ENCODE measurements at regions not wholly inside any gene's neighbourhood (a gene's known extent, or its start where the extent isn't known, plus 50 kb on each side); places are given as distances from the start of the nearest gene placed in this dataset.
"Not testable (repeated sequence)": the region's sequence is repeated elsewhere in the genome, so short reads cannot be mapped to it uniquely, and the experiment has no call there.

DNA sequence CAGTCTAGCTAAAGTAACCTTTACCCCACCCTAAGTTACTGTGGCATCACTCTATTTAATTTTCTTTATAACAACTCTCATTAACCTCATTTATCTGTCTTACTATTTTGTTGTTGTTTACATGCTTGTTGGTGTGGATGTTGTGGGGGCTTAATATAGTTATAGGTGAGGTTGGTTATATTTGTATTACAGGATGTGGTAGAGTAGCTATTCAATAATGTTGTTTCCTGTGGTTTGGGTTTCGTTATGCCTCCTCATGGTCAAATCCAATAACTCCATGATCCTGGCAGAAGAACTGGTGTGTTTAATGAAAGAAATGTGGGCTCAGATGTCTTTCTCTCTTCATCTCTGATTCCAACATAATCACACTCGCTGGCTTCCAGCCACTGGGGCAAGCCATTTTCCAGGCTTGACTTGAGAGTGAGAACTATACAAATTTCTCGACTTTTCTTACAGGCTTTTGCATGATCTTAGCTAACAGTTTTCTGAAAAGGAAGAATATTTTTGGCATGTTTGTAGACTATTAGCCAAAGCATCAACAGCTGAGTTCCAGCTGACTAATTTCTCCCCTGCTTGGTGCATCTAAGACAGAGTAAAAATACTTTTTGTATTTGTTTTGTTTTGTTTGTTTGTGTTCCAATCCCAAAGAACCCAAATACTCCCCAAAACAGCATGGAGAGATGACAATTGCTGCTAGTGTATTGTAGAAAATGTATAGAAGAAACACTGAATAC is 303.7 kb upstream of the PAPPA start:
- Mint-ChIP-seq H3K4me1 (ENCODE audit: unreplicated experiment) (peaks cover 4% of the 10 kb centered on the region), H3K36me3 (ENCODE audit: unreplicated experiment) (no peaks in the 10 kb centered on the region), H3K27me3 (ENCODE audit: unreplicated experiment) (no peaks in the 10 kb centered on the region), H3K27ac (ENCODE audit: unreplicated experiment) (no peak overlapping the region), H3K9me3 (ENCODE audit: unreplicated experiment) (no peaks in the 10 kb centered on the region), H3K4me3 (ENCODE audit: unreplicated experiment) (no peak overlapping the region)
- no peak for DNase-seq (ENCODE audit: extremely low spot score, unreplicated experiment)
- TF ChIP-seq, protein P1, sequence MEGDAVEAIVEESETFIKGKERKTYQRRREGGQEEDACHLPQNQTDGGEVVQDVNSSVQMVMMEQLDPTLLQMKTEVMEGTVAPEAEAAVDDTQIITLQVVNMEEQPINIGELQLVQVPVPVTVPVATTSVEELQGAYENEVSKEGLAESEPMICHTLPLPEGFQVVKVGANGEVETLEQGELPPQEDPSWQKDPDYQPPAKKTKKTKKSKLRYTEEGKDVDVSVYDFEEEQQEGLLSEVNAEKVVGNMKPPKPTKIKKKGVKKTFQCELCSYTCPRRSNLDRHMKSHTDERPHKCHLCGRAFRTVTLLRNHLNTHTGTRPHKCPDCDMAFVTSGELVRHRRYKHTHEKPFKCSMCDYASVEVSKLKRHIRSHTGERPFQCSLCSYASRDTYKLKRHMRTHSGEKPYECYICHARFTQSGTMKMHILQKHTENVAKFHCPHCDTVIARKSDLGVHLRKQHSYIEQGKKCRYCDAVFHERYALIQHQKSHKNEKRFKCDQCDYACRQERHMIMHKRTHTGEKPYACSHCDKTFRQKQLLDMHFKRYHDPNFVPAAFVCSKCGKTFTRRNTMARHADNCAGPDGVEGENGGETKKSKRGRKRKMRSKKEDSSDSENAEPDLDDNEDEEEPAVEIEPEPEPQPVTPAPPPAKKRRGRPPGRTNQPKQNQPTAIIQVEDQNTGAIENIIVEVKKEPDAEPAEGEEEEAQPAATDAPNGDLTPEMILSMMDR (IDR thresholded peaks at IDR 0.05): no peak

DNA sequence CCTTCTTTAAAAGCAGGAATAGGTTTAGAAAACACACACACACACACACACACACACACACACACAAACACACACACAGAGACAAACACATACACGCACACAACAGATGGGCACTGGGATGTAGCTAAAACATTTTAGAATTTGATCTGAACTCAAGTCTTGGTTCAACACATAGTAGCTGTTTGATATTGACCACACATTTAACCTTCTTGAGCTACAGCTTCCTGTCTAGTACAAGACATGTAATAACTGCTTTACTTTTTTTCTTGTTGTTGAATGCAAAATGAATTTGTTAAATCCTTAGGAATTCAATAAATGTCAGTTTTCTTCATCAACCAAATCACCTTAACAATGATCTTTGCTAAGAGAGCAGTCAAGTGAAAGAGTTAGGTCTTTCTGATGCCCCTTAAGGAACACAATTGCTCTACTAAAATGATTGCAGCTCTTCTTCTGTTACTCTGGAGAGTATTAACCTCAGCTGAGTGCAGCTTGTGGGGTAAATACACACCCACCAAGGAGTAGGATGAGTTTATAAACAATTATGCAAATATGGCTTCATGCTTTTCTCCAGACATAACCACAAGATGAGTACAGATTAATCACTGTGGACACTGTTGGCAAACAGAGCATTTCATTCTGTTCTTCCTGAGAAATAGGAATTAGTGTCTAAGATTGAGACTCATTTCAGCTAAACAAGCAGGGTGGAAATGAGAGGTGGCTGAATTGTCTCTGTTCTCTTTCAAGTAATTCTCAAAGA is 302.9 kb upstream of the PAPPA start:
- H3K27me3 Mint-ChIP-seq (ENCODE audit: unreplicated experiment): no peaks in the 10 kb centered on the region
- no peak for DNase-seq (ENCODE audit: extremely low spot score, unreplicated experiment)
- H3K9me3 Mint-ChIP-seq (ENCODE audit: unreplicated experiment): no peaks in the 10 kb centered on the region
- no peaks in the 10 kb centered on the region for H3K36me3 Mint-ChIP-seq (ENCODE audit: unreplicated experiment)
- TF ChIP-seq, protein P1 (IDR thresholded peaks at IDR 0.05): no peak
- no peak overlapping the region for H3K4me3 Mint-ChIP-seq (ENCODE audit: unreplicated experiment)
- no peak overlapping the region for H3K27ac Mint-ChIP-seq (ENCODE audit: unreplicated experiment)
- peaks cover 7% of the 10 kb centered on the region for H3K4me1 Mint-ChIP-seq (ENCODE audit: unreplicated experiment)

DNA sequence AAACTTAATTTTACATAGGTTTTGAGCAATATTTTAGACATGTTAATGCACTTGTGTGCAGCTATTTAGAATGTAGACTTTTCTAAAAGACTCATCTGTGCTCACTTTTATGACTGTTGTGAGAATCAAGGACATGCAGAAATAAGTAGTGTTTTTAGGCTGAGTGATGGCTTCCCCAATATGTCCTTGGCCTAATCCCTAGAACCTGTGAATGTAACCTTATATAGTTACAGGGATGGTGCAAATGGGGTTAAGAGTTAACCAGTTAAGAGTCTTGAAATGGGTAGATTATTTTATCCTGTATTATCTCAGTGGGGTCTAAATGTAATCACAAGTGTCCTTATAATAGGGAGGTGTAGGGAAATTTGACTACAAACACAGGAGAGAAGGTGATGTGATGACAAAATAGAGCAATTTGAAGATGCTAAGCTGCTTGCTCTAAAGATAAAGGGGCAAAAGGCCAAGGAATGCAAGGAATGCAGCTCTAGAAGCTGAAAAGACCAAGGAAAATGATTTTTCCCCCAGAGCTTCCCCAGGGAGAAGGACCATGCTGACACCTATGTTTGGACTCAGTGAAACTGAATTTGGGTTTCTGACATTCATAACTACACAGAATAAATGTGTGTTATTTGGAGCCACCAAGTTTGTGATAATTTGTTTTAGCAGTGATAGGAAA is 298.0 kb upstream of the PAPPA start:
- H3K36me3 Mint-ChIP-seq (ENCODE audit: unreplicated experiment): no peaks in the 10 kb centered on the region
- H3K27ac Mint-ChIP-seq (ENCODE audit: unreplicated experiment): no peak overlapping the region
- no peak overlapping the region for H3K4me3 Mint-ChIP-seq (ENCODE audit: unreplicated experiment)
- peaks cover 7% of the 10 kb centered on the region for H3K4me1 Mint-ChIP-seq (ENCODE audit: unreplicated experiment)
- no peak for DNase-seq (ENCODE audit: extremely low spot score, unreplicated experiment)
- TF ChIP-seq, protein P1 (IDR thresholded peaks at IDR 0.05): no peak
- no peaks in the 10 kb centered on the region for H3K9me3 Mint-ChIP-seq (ENCODE audit: unreplicated experiment)
- H3K27me3 Mint-ChIP-seq (ENCODE audit: unreplicated experiment): no peaks in the 10 kb centered on the region

DNA sequence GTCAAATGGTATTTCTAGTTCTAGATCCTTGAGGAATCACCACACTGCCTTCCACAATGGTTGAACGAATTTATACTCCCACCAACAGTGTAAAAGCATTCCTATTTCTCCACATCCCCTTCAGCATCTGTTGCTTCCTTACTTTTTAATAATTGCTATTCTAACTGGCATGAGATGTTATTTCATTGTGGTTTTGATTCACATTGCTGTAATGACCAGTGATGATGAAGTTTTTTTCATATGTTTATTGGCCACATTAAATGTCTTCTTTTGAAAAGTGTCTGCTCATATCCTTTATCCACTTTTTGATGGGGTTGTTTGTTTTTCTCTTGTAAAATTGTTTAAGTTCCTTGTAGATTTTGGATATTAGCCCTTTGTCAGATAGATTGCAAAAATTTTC is 295.2 kb upstream of the PAPPA start:
- not testable (repeated sequence) for H3K4me3 Mint-ChIP-seq (ENCODE audit: unreplicated experiment); H3K9me3 Mint-ChIP-seq (ENCODE audit: unreplicated experiment); H3K27ac Mint-ChIP-seq (ENCODE audit: unreplicated experiment); H3K36me3 Mint-ChIP-seq (ENCODE audit: unreplicated experiment); H3K4me1 Mint-ChIP-seq (ENCODE audit: unreplicated experiment); DNase-seq (ENCODE audit: extremely low spot score, unreplicated experiment); H3K27me3 Mint-ChIP-seq (ENCODE audit: unreplicated experiment)

DNA sequence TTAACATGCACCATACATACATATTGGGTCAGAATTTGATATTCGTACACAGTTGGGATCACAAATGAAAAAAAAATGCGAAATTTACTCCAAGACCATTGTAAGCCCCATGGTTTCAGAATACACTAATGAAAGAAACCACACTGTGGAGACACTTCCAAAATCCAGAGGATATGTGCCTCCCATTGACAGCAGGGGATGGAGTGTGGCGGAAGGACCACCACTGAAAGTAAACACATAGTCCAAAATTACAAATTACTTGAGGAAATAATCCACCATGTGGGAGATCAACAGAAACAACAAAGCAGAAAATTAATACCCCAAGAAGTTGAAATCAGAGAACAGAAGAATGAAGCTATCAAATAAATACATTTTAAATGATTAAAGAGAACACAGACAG is 291.6 kb upstream of the PAPPA start:
- no peaks in the 10 kb centered on the region for H3K27me3 Mint-ChIP-seq (ENCODE audit: unreplicated experiment)
- DNase-seq (ENCODE audit: extremely low spot score, unreplicated experiment): no peak
- H3K27ac Mint-ChIP-seq (ENCODE audit: unreplicated experiment): no peak overlapping the region
- no peaks in the 10 kb centered on the region for H3K9me3 Mint-ChIP-seq (ENCODE audit: unreplicated experiment)
- peaks cover 2% of the 10 kb centered on the region for H3K4me1 Mint-ChIP-seq (ENCODE audit: unreplicated experiment)
- H3K4me3 Mint-ChIP-seq (ENCODE audit: unreplicated experiment): no peak overlapping the region
- no peaks in the 10 kb centered on the region for H3K36me3 Mint-ChIP-seq (ENCODE audit: unreplicated experiment)
- TF ChIP-seq, protein P1 (IDR thresholded peaks at IDR 0.05): no peak
